Stomach smooth muscle (tissue), 2 donors: ENCODE measurements at regions not wholly inside any gene's neighbourhood (a gene's known extent, or its start where the extent isn't known, plus 50 kb on each side); places are given as distances from the start of the nearest gene placed in this dataset.
"Not testable (repeated sequence)": the region's sequence is repeated elsewhere in the genome, so short reads cannot be mapped to it uniquely, and the experiment has no call there.

ENCODE experiments used
- H3K27ac ChIP-seq: one replicate; pipeline ENCODE4 v1.7.0; 2013; ENCODE audit warnings: mild to moderate bottlenecking, low read length, inconsistent platforms
- H3K27me3 ChIP-seq, 2 donors: one replicate each; pipeline ENCODE4 v1.7.0; 2013; ENCODE audit warnings: low read length in 2 of 2; ENCODE audit not compliant: insufficient read depth in 2 of 2, control insufficient read depth in 1 of 2
- H3K36me3 ChIP-seq, 2 donors: one replicate each; pipeline ENCODE4 v1.7.0; 2013; ENCODE audit warnings: low read length in 2 of 2; ENCODE audit not compliant: control insufficient read depth in 2 of 2, insufficient read depth in 2 of 2
- H3K4me1 ChIP-seq: one replicate; pipeline ENCODE4 v1.7.0; 2013; ENCODE audit warnings: low read length; ENCODE audit not compliant: control insufficient read depth, insufficient read depth
- H3K4me3 ChIP-seq, 2 donors: one replicate each; pipeline ENCODE4 v1.7.0; 2013; ENCODE audit warnings: low read length in 2 of 2
- H3K9ac ChIP-seq, 2 donors: one replicate each; pipeline ENCODE4 v1.7.0; 2013; ENCODE audit warnings: low read length in 2 of 2, mild to moderate bottlenecking in 1 of 2
- H3K9me3 ChIP-seq, 2 donors: one replicate each; pipeline ENCODE4 v1.7.0; 2013; ENCODE audit warnings: low read length in 2 of 2; ENCODE audit not compliant: control insufficient read depth in 2 of 2
- donor health status: healthy.
- donor health status: Pancreatic carcinoma.

DNA sequence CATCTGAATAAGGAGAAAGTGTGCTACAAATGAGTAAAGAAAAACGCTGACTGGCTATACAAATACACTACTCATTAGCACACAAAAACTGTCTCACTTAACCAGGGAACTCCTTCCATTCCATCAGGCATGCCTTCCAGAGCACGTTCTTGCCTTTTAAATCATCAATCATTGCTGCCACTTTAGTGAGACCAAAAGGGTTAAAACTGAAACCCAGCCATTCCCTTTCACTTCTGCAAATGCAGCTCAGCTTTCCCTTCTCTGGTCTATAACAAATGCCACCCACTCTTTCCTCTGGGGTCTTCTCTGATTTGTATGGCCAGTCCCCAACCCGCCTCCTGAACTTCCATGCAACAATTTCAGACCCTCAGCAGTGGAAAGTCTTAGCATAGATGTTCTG is 231.5 kb downstream of the TRIML1 start:
- peaks cover 0 to under 1% of the 10 kb centered on the region in 2 donors for H3K9me3 ChIP-seq
- no peak overlapping the region for H3K4me3 ChIP-seq
- H3K9ac ChIP-seq = no peak overlapping the region
- no peaks in the 10 kb centered on the region for H3K4me1 ChIP-seq
- no peaks in the 10 kb centered on the region for H3K27me3 ChIP-seq
- no peaks in the 10 kb centered on the region for H3K36me3 ChIP-seq
- H3K27ac ChIP-seq = no peak overlapping the region

DNA sequence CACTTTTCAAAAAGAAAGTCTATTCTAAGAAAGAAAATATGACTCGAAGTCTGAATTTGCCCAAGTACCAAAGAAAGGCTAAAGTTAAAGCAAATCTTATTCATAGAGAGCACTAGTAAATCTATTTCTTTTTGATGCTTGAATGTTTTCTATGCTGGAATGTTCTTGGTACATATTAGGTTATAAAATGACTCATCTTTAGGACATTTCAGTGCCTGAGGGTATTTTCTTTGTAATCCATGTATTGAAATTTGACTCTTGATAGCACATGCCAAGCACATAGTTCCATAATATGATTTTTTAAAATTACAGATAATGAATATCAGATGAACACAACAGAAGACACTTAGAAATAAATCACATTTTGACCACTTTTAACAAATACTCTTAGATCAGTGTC is 232.8 kb downstream of the TRIML1 start:
- no peaks in the 10 kb centered on the region for H3K4me1 ChIP-seq
- no peak overlapping the region for H3K27ac ChIP-seq
- H3K9ac ChIP-seq = no peak overlapping the region
- no peaks in the 10 kb centered on the region for H3K36me3 ChIP-seq
- peaks cover 5 to 7% of the 10 kb centered on the region in 2 donors for H3K9me3 ChIP-seq
- no peaks in the 10 kb centered on the region for H3K27me3 ChIP-seq
- H3K4me3 ChIP-seq = no peak overlapping the region

DNA sequence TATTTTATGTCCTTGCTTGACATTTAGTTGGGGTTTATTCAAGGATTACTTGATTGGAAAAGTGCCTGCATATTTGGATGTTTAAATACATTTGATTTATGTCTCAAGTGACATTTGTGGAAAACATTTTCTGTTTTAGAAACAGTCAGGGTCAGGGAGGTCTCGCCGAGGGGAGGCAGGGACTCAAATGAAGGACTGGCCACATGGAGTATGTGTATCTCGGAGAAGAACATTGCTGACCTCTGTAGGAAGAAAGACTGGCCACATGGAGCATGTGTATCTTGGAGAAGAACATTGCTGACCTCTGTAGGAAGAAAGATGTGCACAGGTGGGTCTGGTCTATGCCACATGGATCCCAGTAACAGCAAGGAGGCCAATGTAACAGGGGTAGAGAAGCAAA is 233.6 kb downstream of the TRIML1 start:
- H3K9ac ChIP-seq = no peak overlapping the region

DNA sequence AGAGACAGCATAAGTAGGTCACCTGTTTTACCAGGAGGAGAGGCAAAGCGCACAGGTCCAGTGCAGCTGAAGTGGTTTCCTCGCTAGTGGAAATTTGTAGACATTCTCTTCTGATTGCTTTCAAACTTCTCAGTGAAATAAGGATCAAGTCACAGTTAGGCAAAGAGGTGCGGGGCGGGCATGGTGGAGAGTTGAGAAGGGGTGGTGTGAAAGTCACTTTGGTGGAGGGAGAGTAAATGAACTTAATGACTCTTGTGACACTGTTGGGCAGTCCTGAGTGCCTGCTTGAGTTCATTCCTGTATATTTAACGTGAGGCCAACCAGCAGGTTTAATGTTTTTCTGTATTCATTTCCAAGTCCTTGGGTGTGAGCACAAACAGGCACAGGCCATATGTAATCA is 235.6 kb downstream of the TRIML1 start:
- no peaks in the 10 kb centered on the region for H3K27me3 ChIP-seq
- no peaks in the 10 kb centered on the region for H3K4me1 ChIP-seq
- H3K4me3 ChIP-seq = no peak overlapping the region
- no peaks in the 10 kb centered on the region for H3K36me3 ChIP-seq
- no peak overlapping the region for H3K9ac ChIP-seq
- H3K27ac ChIP-seq = no peak overlapping the region
- H3K9me3 ChIP-seq = peaks cover 5 to 7% of the 10 kb centered on the region in 2 donors

More for the DNA sequence above, 233.6 kb downstream of the TRIML1 start:
- H3K27me3 ChIP-seq = no peaks in the 10 kb centered on the region
- peaks cover 5 to 7% of the 10 kb centered on the region in 2 donors for H3K9me3 ChIP-seq
- H3K4me1 ChIP-seq = no peaks in the 10 kb centered on the region
- no peak overlapping the region for H3K4me3 ChIP-seq
- H3K36me3 ChIP-seq = no peaks in the 10 kb centered on the region
- no peak overlapping the region for H3K27ac ChIP-seq

DNA sequence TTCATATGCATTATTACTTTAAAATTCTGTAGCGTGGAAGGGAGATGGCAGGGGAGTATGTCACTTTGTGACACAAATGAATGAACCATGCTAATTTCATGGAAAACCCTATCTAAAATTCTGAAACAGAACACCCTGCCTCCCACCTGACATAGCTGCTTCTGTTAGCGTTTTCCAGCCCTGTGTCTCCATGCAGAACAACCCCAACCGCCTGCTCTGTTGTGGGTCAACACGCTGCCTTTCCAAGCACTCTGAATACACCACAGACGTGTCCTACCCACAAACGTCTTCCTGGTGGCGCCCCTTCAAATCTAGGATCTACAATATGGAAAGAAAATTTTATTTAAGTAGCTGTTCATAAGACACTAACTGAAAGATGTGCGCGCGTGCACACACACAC is 238.6 kb downstream of the TRIML1 start:
- Histone ChIP-seq H3K27ac (no peak overlapping the region), H3K4me3 (no peak overlapping the region), H3K4me1 (no peaks in the 10 kb centered on the region), H3K9me3 (peaks cover 5 to 7% of the 10 kb centered on the region in 2 donors), H3K27me3 (no peaks in the 10 kb centered on the region), H3K36me3 (no peaks in the 10 kb centered on the region), H3K9ac (no peak overlapping the region)

DNA sequence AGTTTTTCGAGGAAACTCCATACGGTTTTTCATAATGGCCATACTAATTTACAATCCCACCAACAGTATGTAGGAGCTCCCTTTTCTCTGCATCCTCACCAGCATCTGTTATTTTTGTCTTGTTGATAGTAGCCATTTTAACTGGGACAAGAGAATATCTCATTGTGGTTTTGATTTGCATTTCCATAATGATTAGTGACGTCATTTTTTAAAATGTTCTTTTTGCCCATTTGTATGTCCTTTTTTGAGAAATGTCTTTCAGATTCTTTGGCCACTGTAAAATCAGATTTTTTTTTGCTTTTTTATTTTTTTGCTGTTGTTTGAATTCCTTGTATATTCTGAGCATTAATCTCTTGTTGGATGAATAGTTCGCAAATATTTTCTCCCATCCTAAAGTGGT is 243.9 kb downstream of the TRIML1 start:
- Histone ChIP-seq H3K9ac (no peak overlapping the region), H3K4me3 (no peak overlapping the region), H3K36me3 (no peaks in the 10 kb centered on the region), H3K9me3 (no peaks in the 10 kb centered on the region), H3K4me1 (no peaks in the 10 kb centered on the region), H3K27me3 (no peaks in the 10 kb centered on the region), H3K27ac (no peak overlapping the region)

DNA sequence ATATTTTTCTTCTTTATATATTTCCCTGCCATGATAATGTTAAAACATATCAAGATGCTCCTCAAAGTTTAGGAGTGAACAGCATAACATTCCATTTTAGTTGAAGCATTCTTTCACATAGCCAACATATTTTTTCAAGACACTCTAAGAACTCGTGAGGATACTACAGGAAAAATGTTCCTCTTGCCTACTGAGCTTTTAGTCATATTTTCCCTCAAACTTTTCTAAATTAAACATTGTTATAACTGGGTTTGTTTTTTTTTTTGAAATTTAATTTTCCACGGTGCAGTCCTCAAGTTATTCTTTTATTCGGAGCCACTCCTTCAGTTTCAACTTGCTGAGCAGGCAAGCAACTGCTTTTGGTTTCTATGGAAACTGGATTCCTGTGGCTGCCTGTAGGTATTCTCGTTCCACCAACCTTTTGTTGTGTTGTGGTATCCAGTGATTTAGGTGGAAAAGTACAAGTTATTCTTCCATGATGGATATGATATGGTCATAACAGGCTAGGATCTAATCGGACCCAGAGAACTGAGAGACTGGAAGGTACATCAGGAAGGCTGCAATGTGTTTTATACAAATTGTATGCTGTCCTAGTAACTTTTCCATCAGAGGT is 248.0 kb downstream of the TRIML1 start:
- no peak overlapping the region for H3K9ac ChIP-seq
- no peaks in the 10 kb centered on the region for H3K36me3 ChIP-seq
- H3K27me3 ChIP-seq = no peaks in the 10 kb centered on the region
- no peak overlapping the region for H3K4me3 ChIP-seq
- no peaks in the 10 kb centered on the region for H3K9me3 ChIP-seq
- no peak overlapping the region for H3K27ac ChIP-seq
- no peaks in the 10 kb centered on the region for H3K4me1 ChIP-seq

DNA sequence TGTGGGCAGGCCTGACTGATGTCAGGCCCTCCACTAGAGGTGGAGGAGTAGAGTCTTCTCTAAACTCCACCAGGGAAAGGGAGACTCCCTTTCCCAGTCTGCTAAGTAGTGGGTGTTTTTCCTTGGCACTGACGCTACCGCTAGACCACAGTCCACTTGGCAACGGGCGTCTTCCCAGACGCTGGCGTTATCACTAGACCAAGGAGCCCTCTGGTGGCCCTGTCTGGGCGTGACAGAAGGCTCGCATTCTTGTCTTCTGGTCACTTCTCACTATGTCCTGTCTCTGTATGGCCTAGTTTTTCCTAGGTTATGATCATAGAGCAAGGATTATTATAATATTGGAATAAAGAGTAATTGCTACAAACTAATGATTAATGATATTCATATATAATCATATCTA is 252.1 kb downstream of the TRIML1 start:
- H3K4me1 ChIP-seq = not testable (repeated sequence)

DNA sequence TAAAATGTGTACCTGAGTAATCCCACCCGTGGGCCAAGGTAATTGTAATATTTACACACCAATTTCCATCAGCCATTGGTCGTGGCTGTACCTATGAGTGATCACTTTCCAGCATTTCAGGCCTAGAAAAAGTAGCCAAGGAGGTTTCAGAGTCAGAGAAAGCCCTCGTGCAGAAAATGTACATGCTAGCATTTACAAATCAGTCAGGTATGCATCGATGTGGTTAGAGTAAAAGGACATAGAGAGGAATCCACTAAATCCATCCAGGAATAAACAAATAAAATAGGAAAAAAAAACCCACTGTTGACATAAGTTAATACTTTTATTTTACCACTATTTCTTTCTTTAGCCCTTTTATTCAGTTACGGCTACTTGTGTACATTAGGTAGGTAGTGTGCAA is 256.8 kb downstream of the TRIML1 start:
- H3K36me3 ChIP-seq = no peaks in the 10 kb centered on the region
- H3K4me3 ChIP-seq = no peak overlapping the region
- H3K9ac ChIP-seq = no peak overlapping the region
- no peaks in the 10 kb centered on the region for H3K4me1 ChIP-seq
- H3K27ac ChIP-seq = no peak overlapping the region
- no peaks in the 10 kb centered on the region for H3K27me3 ChIP-seq
- H3K9me3 ChIP-seq = peaks cover 0 to 2% of the 10 kb centered on the region in 2 donors

More for the DNA sequence above, 252.1 kb downstream of the TRIML1 start:
- not testable (repeated sequence) for H3K27ac ChIP-seq, H3K4me3 ChIP-seq, H3K9ac ChIP-seq, H3K9me3 ChIP-seq, H3K27me3 ChIP-seq, H3K36me3 ChIP-seq

DNA sequence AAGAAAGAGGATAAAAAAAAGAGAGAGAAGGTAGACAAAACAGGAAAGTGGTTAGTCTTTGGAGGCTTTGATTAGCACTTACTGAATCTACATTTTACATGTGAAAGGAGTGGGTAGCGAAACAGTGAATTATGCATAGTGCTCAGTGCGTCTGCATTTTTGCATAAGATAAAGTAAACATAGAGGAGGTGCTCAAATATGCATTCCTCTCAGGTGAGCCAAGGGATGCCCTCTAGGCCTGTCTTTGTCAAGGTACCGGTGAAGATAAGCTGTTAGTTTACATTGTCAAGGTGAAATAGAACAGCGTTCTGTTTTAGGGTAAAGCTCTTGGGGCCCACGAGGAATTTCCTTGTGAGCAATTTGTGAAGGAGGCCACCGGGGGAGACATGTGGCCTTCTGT is 260.6 kb downstream of the TRIML1 start:
- no peak overlapping the region for H3K4me3 ChIP-seq
- no peak overlapping the region for H3K9ac ChIP-seq
- no peak overlapping the region for H3K27ac ChIP-seq
- no peaks in the 10 kb centered on the region for H3K36me3 ChIP-seq
- no peaks in the 10 kb centered on the region for H3K27me3 ChIP-seq
- peaks cover 0 to 2% of the 10 kb centered on the region in 2 donors for H3K9me3 ChIP-seq
- no peaks in the 10 kb centered on the region for H3K4me1 ChIP-seq

DNA sequence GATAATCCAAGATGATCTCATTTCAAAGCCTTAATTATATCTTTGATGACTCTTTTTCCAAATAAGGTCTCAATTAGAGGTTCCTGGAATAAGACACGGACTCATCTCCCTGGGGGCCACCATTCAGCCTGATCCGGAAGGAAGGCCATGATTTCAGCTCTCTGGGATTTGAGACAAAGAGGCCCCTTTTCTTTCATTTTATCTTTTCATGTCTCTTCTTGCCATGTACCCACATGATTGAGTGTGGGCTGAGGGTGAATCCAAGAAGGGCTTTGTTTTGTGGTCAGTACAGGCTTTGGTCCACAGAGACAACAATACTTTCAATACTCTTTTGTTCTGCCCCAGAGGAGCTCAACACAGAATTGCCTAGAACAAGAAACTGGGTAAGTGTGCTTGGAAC is 261.2 kb downstream of the TRIML1 start:
- no peaks in the 10 kb centered on the region for H3K27me3 ChIP-seq
- no peak overlapping the region for H3K27ac ChIP-seq
- H3K9me3 ChIP-seq = peaks cover 0 to 2% of the 10 kb centered on the region in 2 donors
- no peak overlapping the region for H3K9ac ChIP-seq
- no peaks in the 10 kb centered on the region for H3K36me3 ChIP-seq
- H3K4me3 ChIP-seq = no peak overlapping the region
- no peaks in the 10 kb centered on the region for H3K4me1 ChIP-seq
